Thyroid gland (tissue), 4 donors: ENCODE measurements at regions not wholly inside any gene's neighbourhood (a gene's known extent, or its start where the extent isn't known, plus 50 kb on each side); places are given as distances from the start of the nearest gene placed in this dataset.
A peak's percentile ranks its signal among the peaks of the same experiment; 100 is the strongest.
"Not testable (repeated sequence)": the region's sequence is repeated elsewhere in the genome, so short reads cannot be mapped to it uniquely, and the experiment has no call there.

Experiments used
- DNase-seq, 2 donors: peaks; one replicate each; pipeline ENCODE4 v3.0.0-alpha.2; 2019
- H3K27ac ChIP-seq, 3 donors: fragments of 200-600 bp; sonication (generic); 1 replicate in 2 of 3; 2 replicates in 1 of 3; pipeline ENCODE4 v1.5.1; 2016 to 2019; ENCODE audit warnings: mild to moderate bottlenecking in 1 of 3, moderate library complexity in 1 of 3
- H3K27me3 ChIP-seq: fragments of 200-600 bp; sonication (generic); one replicate; pipeline ENCODE4 v1.5.1; 2019
- H3K36me3 ChIP-seq, 2 donors: fragments of 200-600 bp; sonication (generic); one replicate each; pipeline ENCODE4 v1.5.1; 2016 to 2019
- H3K4me1 ChIP-seq, 2 donors: fragments of 200-600 bp; sonication (generic); one replicate each; pipeline ENCODE4 v1.5.1; 2017 to 2019
- H3K4me3 ChIP-seq, 3 donors: fragments of 200-600 bp; sonication (generic); replicated peaks in 1 of 3; 1 replicate in 2 of 3; 2 replicates in 1 of 3; pipeline ENCODE4 v1.5.1; 2016; ENCODE audit warnings: mild to moderate bottlenecking in 1 of 3
- H3K9me3 ChIP-seq: fragments of 200-600 bp; sonication (generic); one replicate; pipeline ENCODE4 v1.5.1; 2017
- CTCF ChIP-seq, 6 experiments: fragments of 200-600 bp in 3 of 6; fragments of 450-650 bp in 3 of 6; sonication (generic) in 3 of 6; IDR thresholded peaks; one replicate each; pipeline ENCODE4 v1.5.1; 2016 to 2019; ENCODE audit warnings: antibody characterized with exemption in 6 of 6, mild to moderate bottlenecking in 2 of 6, inconsistent platforms in 1 of 6, moderate library complexity in 1 of 6
- POLR2A ChIP-seq, 2 donors: fragments of 450-650 bp; IDR thresholded peaks; one replicate each; pipeline ENCODE4 v1.6.1; 2017; ENCODE audit warnings: antibody characterized with exemption in 2 of 2, mild to moderate bottlenecking in 2 of 2, moderate library complexity in 1 of 2
- WGBS, 2 donors: methylation state at CpG; one replicate each; pipeline ENCODE4 v1.1.5; 2017; 5-methylcytosine and 5-hydroxymethylcytosine counted together
- intact Hi-C: fragments of 100-400 bp; cut with DNase I; formaldehyde crosslinking; loops from one replicate; pipeline ENCODE4 v1.15.1; 2023

- Histone ChIP-seq H3K27me3 (no peaks in the 10 kb centered on the region), H3K27ac (no peak overlapping the region), H3K9me3 (no peaks in the 10 kb centered on the region), H3K36me3 (no peaks in the 10 kb centered on the region), H3K4me1 (peaks cover 0 to 7% of the 10 kb centered on the region in 2 donors), H3K4me3 (no peak overlapping the region)
- DNase-seq, result no peak
- intact Hi-C loops, result no loop called here
- no peak for TF ChIP-seq POLR2A (IDR thresholded peaks at IDR 0.05)
- no peak for TF ChIP-seq CTCF (IDR thresholded peaks at IDR 0.05)
- 82 to 87% methylated on average over 13 of the region's 13 CpGs for WGBS, 2 donors
Measured at GRCh38 chr15:70375006-70375431, 277.3 kb upstream of the TLE3 start.

- intact Hi-C loops, result no loop called here
- 95 to 97% methylated on average over 1 to 2 of the region's 2 CpGs for whole genome bisulfite sequencing, 2 donors
Measured at GRCh38 chr15:70374096-70374495, 276.4 kb upstream of the TLE3 start.

GRCh38 chr15:70373439-70373838 lies 275.7 kb upstream of the TLE3 start:
- WGBS, 2 donors, result 93 to 94% methylated on average over 4 of the region's 4 CpGs

More at GRCh38 chr15:70374096-70374495, 276.4 kb upstream of the TLE3 start:
- Histone ChIP-seq H3K9me3 (no peaks in the 10 kb centered on the region), H3K36me3 (no peaks in the 10 kb centered on the region), H3K4me3 (no peak overlapping the region), H3K4me1 (peaks cover 0 to 7% of the 10 kb centered on the region in 2 donors), H3K27ac (no peak overlapping the region), H3K27me3 (no peaks in the 10 kb centered on the region)
- DNase-seq, result no peak
- no peak for TF ChIP-seq POLR2A (IDR thresholded peaks at IDR 0.05)
- TF ChIP-seq CTCF (IDR thresholded peaks at IDR 0.05), result no peak

GRCh38 chr15:70367913-70368705 lies 270.4 kb upstream of the TLE3 start:
- H3K9me3 ChIP-seq, intact Hi-C loops, H3K36me3 ChIP-seq, H3K27ac ChIP-seq, H3K4me1 ChIP-seq, H3K4me3 ChIP-seq, DNase-seq, H3K27me3 ChIP-seq: not testable (repeated sequence)
- WGBS, 2 donors, result 75 to 76% methylated on average over 14 of the region's 14 CpGs

More at GRCh38 chr15:70373439-70373838, 275.7 kb upstream of the TLE3 start:
- H3K9me3 ChIP-seq, DNase-seq, intact Hi-C loops, H3K36me3 ChIP-seq, H3K4me3 ChIP-seq, H3K27me3 ChIP-seq, H3K4me1 ChIP-seq, H3K27ac ChIP-seq: not testable (repeated sequence)

- H3K9me3 ChIP-seq, intact Hi-C loops, H3K4me3 ChIP-seq, H3K27me3 ChIP-seq, H3K4me1 ChIP-seq, DNase-seq, H3K36me3 ChIP-seq, H3K27ac ChIP-seq: not testable (repeated sequence)
- 85 to 93% methylated on average over 3 to 4 of the region's 4 CpGs for WGBS, 2 donors
Measured at GRCh38 chr15:70364023-70364422, 266.3 kb upstream of the TLE3 start.

GRCh38 chr15:70362886-70363285 lies 265.2 kb upstream of the TLE3 start:
- peak; percentile 51 to 52 for DNase-seq
- H3K36me3 ChIP-seq, result no peaks in the 10 kb centered on the region
- 38 to 43% methylated on average over 5 to 6 of the region's 6 CpGs for WGBS, 2 donors

More at GRCh38 chr15:70362886-70363285, 265.2 kb upstream of the TLE3 start:
- intact Hi-C loops, result no loop called here
- Histone ChIP-seq H3K27ac (no peak overlapping the region), H3K27me3 (no peaks in the 10 kb centered on the region), H3K4me3 (no peak overlapping the region), H3K9me3 (no peaks in the 10 kb centered on the region), H3K4me1 (no peaks in the 10 kb centered on the region)
- no peak for TF ChIP-seq POLR2A (IDR thresholded peaks at IDR 0.05)
- TF ChIP-seq CTCF (IDR thresholded peaks at IDR 0.05), result peak; percentile 30 to 73 (median 66)
